H1 (cell line): ENCODE measurements at regions not wholly inside any gene's neighbourhood (a gene's known extent, or its start where the extent isn't known, plus 50 kb on each side); places are given as distances from the start of the nearest gene placed in this dataset.

ENCODE experiments used
- CHD7 ChIP-seq: fragments of 300-600 bp; sonication (generic); IDR thresholded peaks from 2 replicates; pipeline ENCODE4 v1.7.1; 2012; ENCODE audit warnings: low read length, moderate library complexity, mild to moderate bottlenecking, inconsistent platforms; ENCODE audit not compliant: insufficient replicate concordance

- no peak for TF ChIP-seq CHD7
Measured at GRCh38 chr1:37181425-37181824, 147.1 kb upstream of the GRIK3 start (continued).
